ENCODE measurements at regions not wholly inside any gene's neighbourhood (a gene's known extent, or its start where the extent isn't known, plus 50 kb on each side); places are given as distances from the start of the nearest gene placed in this dataset.

GRCh38 chr3:25349095-25349494 is 79.0 kb upstream of the RARB start:
- TF ChIP-seq POLR2AphosphoS5 (IDR thresholded peaks at IDR 0.05; ENCODE audit: low read depth) (no peak), CTCF (IDR thresholded peaks at IDR 0.05; ENCODE audit: insufficient read depth, low read length) (no peak), GABPA (IDR thresholded peaks at IDR 0.05; ENCODE audit: low read depth) (no peak)
- TF ChIP-seq, protein P1, sequence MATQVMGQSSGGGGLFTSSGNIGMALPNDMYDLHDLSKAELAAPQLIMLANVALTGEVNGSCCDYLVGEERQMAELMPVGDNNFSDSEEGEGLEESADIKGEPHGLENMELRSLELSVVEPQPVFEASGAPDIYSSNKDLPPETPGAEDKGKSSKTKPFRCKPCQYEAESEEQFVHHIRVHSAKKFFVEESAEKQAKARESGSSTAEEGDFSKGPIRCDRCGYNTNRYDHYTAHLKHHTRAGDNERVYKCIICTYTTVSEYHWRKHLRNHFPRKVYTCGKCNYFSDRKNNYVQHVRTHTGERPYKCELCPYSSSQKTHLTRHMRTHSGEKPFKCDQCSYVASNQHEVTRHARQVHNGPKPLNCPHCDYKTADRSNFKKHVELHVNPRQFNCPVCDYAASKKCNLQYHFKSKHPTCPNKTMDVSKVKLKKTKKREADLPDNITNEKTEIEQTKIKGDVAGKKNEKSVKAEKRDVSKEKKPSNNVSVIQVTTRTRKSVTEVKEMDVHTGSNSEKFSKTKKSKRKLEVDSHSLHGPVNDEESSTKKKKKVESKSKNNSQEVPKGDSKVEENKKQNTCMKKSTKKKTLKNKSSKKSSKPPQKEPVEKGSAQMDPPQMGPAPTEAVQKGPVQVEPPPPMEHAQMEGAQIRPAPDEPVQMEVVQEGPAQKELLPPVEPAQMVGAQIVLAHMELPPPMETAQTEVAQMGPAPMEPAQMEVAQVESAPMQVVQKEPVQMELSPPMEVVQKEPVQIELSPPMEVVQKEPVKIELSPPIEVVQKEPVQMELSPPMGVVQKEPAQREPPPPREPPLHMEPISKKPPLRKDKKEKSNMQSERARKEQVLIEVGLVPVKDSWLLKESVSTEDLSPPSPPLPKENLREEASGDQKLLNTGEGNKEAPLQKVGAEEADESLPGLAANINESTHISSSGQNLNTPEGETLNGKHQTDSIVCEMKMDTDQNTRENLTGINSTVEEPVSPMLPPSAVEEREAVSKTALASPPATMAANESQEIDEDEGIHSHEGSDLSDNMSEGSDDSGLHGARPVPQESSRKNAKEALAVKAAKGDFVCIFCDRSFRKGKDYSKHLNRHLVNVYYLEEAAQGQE (IDR thresholded peaks at IDR 0.05; ENCODE audit: insufficient replicate concordance, low read depth) = no peak
